ENCODE measurements at regions not wholly inside any gene's neighbourhood (a gene's known extent, or its start where the extent isn't known, plus 50 kb on each side); places are given as distances from the start of the nearest gene placed in this dataset.

DNA sequence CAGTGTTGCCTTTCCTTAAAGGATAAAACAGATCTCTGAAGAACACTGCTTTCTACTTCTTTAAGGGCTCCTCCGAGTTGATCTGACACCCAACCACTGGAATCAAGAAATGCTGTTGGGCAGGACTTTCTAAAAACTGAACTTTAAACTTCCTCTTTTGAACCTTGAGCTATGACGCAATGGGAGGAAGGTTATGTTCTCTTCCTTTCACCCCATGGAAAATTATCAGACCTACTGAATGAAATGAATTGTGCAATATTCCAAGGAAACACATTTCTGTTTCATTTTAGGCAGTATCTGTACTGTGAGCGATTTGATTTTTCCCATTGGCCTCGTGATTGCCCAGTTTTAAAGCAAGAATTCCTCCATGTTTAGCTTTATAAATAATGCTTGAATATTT lies 206.0 kb upstream of the PRR16 start:
- peak in 1 of 2 donors; percentile 20 for DNase-seq
- H3K27ac ChIP-seq = no peak overlapping the region
- H3K4me3 ChIP-seq = no peak overlapping the region
- no peaks in the 10 kb centered on the region for H3K36me3 ChIP-seq
- H3K4me1 ChIP-seq = no peaks in the 10 kb centered on the region
- intact Hi-C loops (cut with DNase I; ENCODE audit: low total_unique reads) = no loop called here
- 59 to 71% (median 64%) methylated on average over 4 of the region's 4 CpGs for WGBS, 5 donors
- no peaks in the 10 kb centered on the region for H3K27me3 ChIP-seq
- no peaks in the 10 kb centered on the region for H3K9me3 ChIP-seq
- TF ChIP-seq POLR2A (IDR thresholded peaks at IDR 0.05) (no peak), CTCF (IDR thresholded peaks at IDR 0.05) (no peak), POLR2AphosphoS5 (IDR thresholded peaks at IDR 0.05) (no peak), EP300 (IDR thresholded peaks at IDR 0.05) (no peak)

- Histone ChIP-seq H3K4me1 (no peaks in the 10 kb centered on the region), H3K27ac (no peak overlapping the region), H3K4me3 (no peak overlapping the region), H3K36me3 (no peaks in the 10 kb centered on the region), H3K9me3 (no peaks in the 10 kb centered on the region), H3K27me3 (no peaks in the 10 kb centered on the region)
- TF ChIP-seq EP300 (IDR thresholded peaks at IDR 0.05) = no peak
- TF ChIP-seq POLR2A (IDR thresholded peaks at IDR 0.05) = no peak
- TF ChIP-seq CTCF (IDR thresholded peaks at IDR 0.05) = no peak
- TF ChIP-seq POLR2AphosphoS5 (IDR thresholded peaks at IDR 0.05) = no peak
- 85 to 93% (median 89%) methylated on average over 1 of the region's 1 CpG for WGBS, 5 donors
- intact Hi-C loops (cut with DNase I; ENCODE audit: low total_unique reads) = no loop called here
- DNase-seq = no peak
Observed at GRCh38 chr5:120260651-120261050, 203.4 kb upstream of the PRR16 start.

DNA sequence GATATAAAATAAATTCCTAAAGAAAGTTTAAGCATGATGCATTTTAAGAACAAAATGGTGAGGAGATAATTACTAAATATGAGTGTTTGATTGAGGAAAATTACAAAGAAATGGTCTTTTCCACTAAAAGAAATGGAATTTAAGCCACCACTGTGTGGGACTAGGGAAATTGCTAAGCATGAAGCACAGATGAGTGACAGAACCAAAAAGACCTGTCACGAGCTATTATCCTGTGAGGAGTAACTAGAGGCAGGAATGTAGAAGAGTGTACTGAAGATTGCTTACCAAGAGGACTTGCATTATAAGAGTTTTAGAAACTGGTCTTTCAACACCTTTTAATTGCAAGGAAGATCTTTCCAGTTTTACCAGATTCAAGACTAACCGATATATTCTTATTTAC lies 193.6 kb upstream of the PRR16 start:
- H3K27me3 ChIP-seq = no peaks in the 10 kb centered on the region
- TF ChIP-seq POLR2AphosphoS5 (IDR thresholded peaks at IDR 0.05) (no peak), EP300 (IDR thresholded peaks at IDR 0.05) (no peak), POLR2A (IDR thresholded peaks at IDR 0.05) (no peak), CTCF (IDR thresholded peaks at IDR 0.05) (no peak)
- no peak for DNase-seq
- H3K4me1 ChIP-seq = no peaks in the 10 kb centered on the region
- no peak overlapping the region for H3K27ac ChIP-seq
- no peaks in the 10 kb centered on the region for H3K9me3 ChIP-seq
- WGBS, 5 donors = 67 to 86% (median 81%) methylated on average over 2 of the region's 2 CpGs
- intact Hi-C loops (cut with DNase I; ENCODE audit: low total_unique reads) = no loop called here
- no peaks in the 10 kb centered on the region for H3K36me3 ChIP-seq
- H3K4me3 ChIP-seq = no peak overlapping the region

- TF ChIP-seq EP300 (IDR thresholded peaks at IDR 0.05) (no peak), POLR2AphosphoS5 (IDR thresholded peaks at IDR 0.05) (no peak), CTCF (IDR thresholded peaks at IDR 0.05) (no peak)
- Histone ChIP-seq H3K27ac (no peak overlapping the region), H3K27me3 (no peaks in the 10 kb centered on the region), H3K36me3 (no peaks in the 10 kb centered on the region), H3K4me1 (no peaks in the 10 kb centered on the region), H3K9me3 (no peaks in the 10 kb centered on the region), H3K4me3 (no peak overlapping the region)
- WGBS, 5 donors = 69 to 83% (median 78%) methylated on average over 3 of the region's 3 CpGs
- DNase-seq = no peak
- intact Hi-C loops (cut with DNase I; ENCODE audit: low total_unique reads) = no loop called here
Observed at GRCh38 chr5:120293796-120294195, 170.3 kb upstream of the PRR16 start.
